SJSA1 (cell line): ENCODE measurements at regions not wholly inside any gene's neighbourhood (a gene's known extent, or its start where the extent isn't known, plus 50 kb on each side); places are given as distances from the start of the nearest gene placed in this dataset.
"Not testable (repeated sequence)": the region's sequence is repeated elsewhere in the genome, so short reads cannot be mapped to it uniquely, and the experiment has no call there.

ENCODE experiments used
- DNase-seq, 2 experiments: peaks; one replicate each; pipeline ENCODE4 v3.0.0-alpha.2; 2015 to 2020; ENCODE audit warnings: low spot score in 2 of 2, low read depth in 1 of 2
- H3K27ac ChIP-seq: fragments of 250-450 bp; sonication (Bioruptor Pico); 2 replicates; pipeline ENCODE4 v1.5.1; 2020; ENCODE audit warnings: mild to moderate bottlenecking, moderate library complexity
- H3K27me3 ChIP-seq: fragments of 250-450 bp; sonication (Bioruptor Pico); replicated peaks from 2 replicates; pipeline ENCODE4 v1.5.1; 2020; ENCODE audit warnings: mild to moderate bottlenecking, moderate library complexity
- H3K36me3 ChIP-seq: fragments of 250-450 bp; sonication (Bioruptor Pico); 2 replicates; pipeline ENCODE4 v1.5.1; 2020; ENCODE audit warnings: mild to moderate bottlenecking
- H3K4me1 ChIP-seq: fragments of 250-450 bp; sonication (Bioruptor Pico); replicated peaks from 2 replicates; pipeline ENCODE4 v1.6.1; 2021; ENCODE audit warnings: mild to moderate bottlenecking
- H3K4me3 ChIP-seq: fragments of 250-450 bp; sonication (Bioruptor Pico); 2 replicates; pipeline ENCODE4 v1.5.1; 2020; ENCODE audit warnings: mild to moderate bottlenecking
- H3K9me3 ChIP-seq: fragments of 250-450 bp; sonication (Bioruptor Pico); replicated peaks from 2 replicates; pipeline ENCODE4 v1.5.1; 2020; ENCODE audit warnings: mild to moderate bottlenecking

GRCh38 chr5:96214442-96215197 lies 218.4 kb downstream of the PCSK1 start:
- Histone ChIP-seq H3K9me3 (no peaks in the 10 kb centered on the region), H3K27ac (no peak overlapping the region), H3K27me3 (no peaks in the 10 kb centered on the region), H3K4me1 (peaks cover 4% of the 10 kb centered on the region), H3K4me3 (no peak overlapping the region), H3K36me3 (no peaks in the 10 kb centered on the region)
- no peak for DNase-seq

- Histone ChIP-seq H3K27me3 (no peaks in the 10 kb centered on the region), H3K36me3 (no peaks in the 10 kb centered on the region), H3K27ac (no peak overlapping the region), H3K4me1 (no peaks in the 10 kb centered on the region), H3K4me3 (no peak overlapping the region), H3K9me3 (peaks cover 5% of the 10 kb centered on the region)
- no peak for DNase-seq
Observed at GRCh38 chr5:96209829-96210228, 223.2 kb downstream of the PCSK1 start.

- Histone ChIP-seq H3K27ac (no peak overlapping the region), H3K9me3 (peaks cover 5% of the 10 kb centered on the region), H3K27me3 (no peaks in the 10 kb centered on the region), H3K36me3 (no peaks in the 10 kb centered on the region), H3K4me1 (no peaks in the 10 kb centered on the region), H3K4me3 (no peak overlapping the region)
- no peak for DNase-seq
Observed at GRCh38 chr5:96207420-96207819, 225.6 kb downstream of the PCSK1 start.

DNA sequence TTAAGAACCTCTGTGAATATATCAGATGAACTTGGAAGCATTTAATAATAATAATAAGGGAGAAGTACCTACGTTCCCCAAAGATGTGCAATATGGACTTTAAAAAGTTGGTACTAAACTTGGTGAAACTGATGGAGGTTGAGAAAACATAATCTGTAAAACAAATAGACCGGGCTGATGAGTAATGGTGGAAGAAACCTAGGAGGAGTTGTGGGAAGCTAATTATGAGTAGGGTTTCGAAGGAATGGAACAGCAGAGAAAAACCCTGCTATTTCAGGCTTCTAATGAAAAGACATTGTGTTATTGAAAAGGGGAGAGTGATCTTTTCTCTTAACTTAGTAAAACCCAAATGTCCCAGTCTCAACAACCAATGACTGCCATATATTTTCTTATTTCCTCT lies 229.3 kb downstream of the PCSK1 start:
- no peak overlapping the region for H3K27ac ChIP-seq
- H3K4me1 ChIP-seq: no peaks in the 10 kb centered on the region; the same call in 1 of the 2 replicates
- H3K36me3 ChIP-seq: no peaks in the 10 kb centered on the region
- H3K27me3 ChIP-seq: no peaks in the 10 kb centered on the region
- no peak for DNase-seq
- no peak overlapping the region for H3K4me3 ChIP-seq
- peaks cover 5% of the 10 kb centered on the region for H3K9me3 ChIP-seq

DNA sequence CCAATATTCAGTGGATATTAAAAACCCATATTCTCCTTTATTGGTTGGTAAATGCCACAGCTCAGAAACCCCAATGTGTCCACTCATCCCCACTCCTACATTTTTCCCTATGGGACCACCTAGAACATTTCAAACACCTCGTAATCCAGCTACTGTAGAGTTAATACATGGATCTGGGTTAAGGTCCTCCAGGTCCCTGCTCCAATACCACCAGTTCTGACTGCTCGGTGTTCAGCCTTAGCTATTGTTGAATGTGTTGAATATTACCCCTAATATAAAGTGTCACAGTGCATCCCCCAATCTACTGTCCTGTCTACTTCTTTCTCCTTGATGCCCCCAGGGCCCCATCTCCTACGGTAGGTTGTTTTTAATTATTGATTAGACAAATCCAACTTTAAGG lies 231.5 kb downstream of the PCSK1 start:
- DNase-seq: no peak
- Histone ChIP-seq H3K4me1 (no peaks in the 10 kb centered on the region; the same call in 1 of the 2 replicates), H3K9me3 (no peaks in the 10 kb centered on the region), H3K36me3 (no peaks in the 10 kb centered on the region), H3K27ac (no peak overlapping the region), H3K27me3 (no peaks in the 10 kb centered on the region), H3K4me3 (no peak overlapping the region)

- Histone ChIP-seq H3K4me3 (no peak overlapping the region), H3K36me3 (no peaks in the 10 kb centered on the region), H3K9me3 (no peaks in the 10 kb centered on the region), H3K27me3 (no peaks in the 10 kb centered on the region), H3K4me1 (no peaks in the 10 kb centered on the region; the same call in 1 of the 2 replicates), H3K27ac (no peak overlapping the region)
- no peak for DNase-seq
Observed at GRCh38 chr5:96200641-96201040, 232.4 kb downstream of the PCSK1 start.

GRCh38 chr5:96199713-96200183 lies 233.3 kb downstream of the PCSK1 start:
- no peak overlapping the region for H3K27ac ChIP-seq
- no peaks in the 10 kb centered on the region for H3K36me3 ChIP-seq
- no peak overlapping the region for H3K4me3 ChIP-seq
- H3K9me3 ChIP-seq: no peaks in the 10 kb centered on the region
- H3K27me3 ChIP-seq: no peaks in the 10 kb centered on the region
- H3K4me1 ChIP-seq: no peaks in the 10 kb centered on the region; the same call in 1 of the 2 replicates
- no peak for DNase-seq

DNA sequence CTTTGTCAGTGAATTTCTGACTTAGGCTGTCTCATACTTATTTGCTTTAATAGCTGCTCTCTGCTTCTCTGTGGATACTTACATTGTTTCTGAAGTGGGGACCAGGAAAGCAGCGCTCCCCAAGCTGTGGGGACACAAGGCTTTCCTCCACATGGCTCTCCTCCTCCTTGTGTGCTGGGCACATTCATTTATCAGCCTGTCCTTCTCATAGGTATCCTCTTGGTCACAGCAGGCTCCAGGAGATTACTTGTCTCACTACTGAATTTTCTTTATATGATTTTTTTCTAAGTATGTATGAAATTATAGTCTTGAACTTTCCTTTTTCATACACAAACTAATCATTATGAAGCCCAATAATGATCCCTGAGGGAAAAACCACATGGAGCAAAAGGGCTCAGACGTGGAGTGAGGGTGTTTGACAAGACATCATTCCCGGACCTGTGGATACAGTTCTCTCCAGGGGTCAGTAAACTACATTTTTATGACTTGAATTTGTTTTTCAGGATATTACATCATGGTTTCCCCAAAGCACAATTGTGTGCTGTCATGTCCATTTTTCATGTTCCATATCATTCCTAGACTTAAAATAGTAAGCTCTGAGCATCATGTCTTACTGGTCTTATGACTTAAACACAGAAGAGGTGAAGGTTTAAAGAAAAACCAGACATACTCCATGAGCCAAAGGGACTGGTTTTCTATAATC lies 234.5 kb downstream of the PCSK1 start:
- Histone ChIP-seq H3K9me3 (no peaks in the 10 kb centered on the region), H3K27ac (no peak overlapping the region), H3K36me3 (no peaks in the 10 kb centered on the region), H3K4me1 (no peaks in the 10 kb centered on the region; the same call in 1 of the 2 replicates), H3K27me3 (no peaks in the 10 kb centered on the region), H3K4me3 (no peak overlapping the region)
- no peak for DNase-seq

GRCh38 chr5:96197767-96198166 lies 235.3 kb downstream of the PCSK1 start:
- not testable (repeated sequence) for H3K4me3 ChIP-seq, H3K9me3 ChIP-seq, DNase-seq, H3K36me3 ChIP-seq, H3K4me1 ChIP-seq, H3K27me3 ChIP-seq, H3K27ac ChIP-seq

DNA sequence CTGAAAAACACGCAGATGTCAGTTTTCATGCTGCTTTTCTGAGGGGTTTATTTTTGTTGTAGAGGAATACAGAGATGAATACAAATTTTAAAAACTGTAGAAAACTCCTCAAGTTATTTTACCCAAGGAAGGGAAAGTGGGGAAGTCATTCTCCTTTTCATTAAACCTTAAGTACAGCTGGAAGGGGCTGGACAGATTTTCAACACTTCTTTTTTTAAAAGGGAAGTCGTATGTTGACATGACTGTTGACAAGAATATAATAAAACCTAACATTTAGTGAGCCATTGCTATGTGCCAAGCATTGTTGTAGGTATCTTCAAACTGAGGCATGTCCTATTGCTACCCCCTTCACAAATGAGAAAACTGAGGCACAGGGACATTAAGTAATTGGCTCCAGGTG lies 235.7 kb upstream of the ELL2 start:
- Histone ChIP-seq H3K9me3 (no peaks in the 10 kb centered on the region), H3K27ac (no peak overlapping the region), H3K4me1 (no peaks in the 10 kb centered on the region; the same call in 1 of the 2 replicates), H3K27me3 (no peaks in the 10 kb centered on the region), H3K36me3 (no peaks in the 10 kb centered on the region), H3K4me3 (no peak overlapping the region)
- DNase-seq: no peak

DNA sequence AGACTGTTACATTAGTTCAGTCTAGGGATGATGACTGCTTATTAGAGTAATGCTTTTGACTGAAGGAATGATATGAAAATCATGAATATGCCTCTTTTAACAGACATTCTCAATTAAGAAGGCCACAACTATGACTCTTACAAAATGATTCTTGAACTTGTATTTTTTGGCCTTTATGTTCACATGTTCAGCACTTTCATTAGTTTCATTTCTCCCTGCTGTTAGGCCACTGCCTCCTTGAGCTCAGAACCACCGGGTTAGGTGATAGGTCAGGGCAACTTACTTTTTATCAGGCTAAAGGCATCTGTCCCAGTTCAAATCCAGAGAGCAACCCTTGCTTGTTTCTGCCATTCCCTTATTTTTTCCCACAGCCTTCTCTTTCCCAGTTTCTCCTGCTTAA lies 235.2 kb upstream of the ELL2 start:
- Histone ChIP-seq H3K4me1 (no peaks in the 10 kb centered on the region; the same call in 1 of the 2 replicates), H3K4me3 (no peak overlapping the region), H3K36me3 (no peaks in the 10 kb centered on the region), H3K27ac (no peak overlapping the region), H3K27me3 (no peaks in the 10 kb centered on the region), H3K9me3 (no peaks in the 10 kb centered on the region)
- DNase-seq: no peak

DNA sequence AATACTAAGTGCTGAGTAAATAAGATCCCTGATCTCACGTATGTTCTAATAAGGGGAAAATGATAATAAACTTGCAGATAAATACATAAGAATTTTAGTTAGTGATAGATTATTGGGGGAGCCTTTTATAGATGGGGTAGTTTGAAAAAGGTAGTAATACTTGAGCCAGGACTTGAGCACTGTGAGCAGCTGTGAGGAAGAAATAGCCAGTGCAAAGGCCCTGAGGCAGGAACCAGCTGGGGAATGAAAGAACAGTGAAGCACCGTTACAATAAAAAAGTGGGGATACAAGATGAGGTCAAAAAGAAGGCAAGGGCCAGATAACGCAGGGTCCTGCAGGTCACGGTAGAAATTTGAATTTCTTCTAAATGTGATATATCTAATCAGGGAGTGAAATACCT lies 234.8 kb upstream of the ELL2 start:
- H3K9me3 ChIP-seq: no peaks in the 10 kb centered on the region
- no peaks in the 10 kb centered on the region for H3K27me3 ChIP-seq
- H3K36me3 ChIP-seq: no peaks in the 10 kb centered on the region
- no peaks in the 10 kb centered on the region; the same call in 1 of the 2 replicates for H3K4me1 ChIP-seq
- no peak overlapping the region for H3K27ac ChIP-seq
- DNase-seq: no peak
- no peak overlapping the region for H3K4me3 ChIP-seq

GRCh38 chr5:96195123-96195522 lies 233.5 kb upstream of the ELL2 start:
- DNase-seq: no peak
- Histone ChIP-seq H3K4me1 (no peaks in the 10 kb centered on the region; the same call in 1 of the 2 replicates), H3K4me3 (no peak overlapping the region), H3K27me3 (no peaks in the 10 kb centered on the region), H3K36me3 (no peaks in the 10 kb centered on the region), H3K9me3 (no peaks in the 10 kb centered on the region), H3K27ac (no peak overlapping the region)

DNA sequence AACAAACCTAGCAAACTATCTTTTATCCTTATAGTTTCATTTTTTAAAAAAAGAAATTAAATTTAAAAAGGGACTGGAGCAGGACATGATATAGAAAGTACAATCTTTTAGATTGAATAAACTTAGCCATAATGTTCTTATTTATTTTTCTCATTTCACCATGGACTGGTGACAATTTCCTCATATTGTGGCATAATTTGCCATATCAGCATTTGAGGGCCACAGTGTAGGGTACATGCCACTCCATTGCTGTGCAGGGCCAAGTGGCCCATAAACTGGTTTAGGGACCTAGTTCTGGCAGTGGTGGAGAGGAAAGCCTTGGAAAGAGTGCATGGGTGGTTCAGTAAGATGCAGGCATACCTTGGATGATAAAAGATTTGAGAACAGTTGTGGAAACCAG lies 232.9 kb upstream of the ELL2 start:
- Histone ChIP-seq H3K36me3 (no peaks in the 10 kb centered on the region), H3K4me3 (no peak overlapping the region), H3K27ac (no peak overlapping the region), H3K9me3 (no peaks in the 10 kb centered on the region), H3K4me1 (no peaks in the 10 kb centered on the region; the same call in 1 of the 2 replicates), H3K27me3 (no peaks in the 10 kb centered on the region)
- no peak for DNase-seq
